Posterior cingulate gyrus (tissue), 11 donors: ENCODE measurements at regions not wholly inside any gene's neighbourhood (a gene's known extent, or its start where the extent isn't known, plus 50 kb on each side); places are given as distances from the start of the nearest gene placed in this dataset.
A peak's percentile ranks its signal among the peaks of the same experiment; 100 is the strongest.

ENCODE experiments used
- DNase-seq, 10 donors: peaks; one replicate each; pipeline versions ENCODE4 v3.0.0 to v3.0.0-alpha.2; 2020 to 2021; ENCODE audit warnings: mixed read lengths in 3 of 10
- intact Hi-C: fragments of 100-400 bp; cut with DNase I; formaldehyde crosslinking; loops from one replicate; pipeline ENCODE4 v1.15.1; 2023

DNA sequence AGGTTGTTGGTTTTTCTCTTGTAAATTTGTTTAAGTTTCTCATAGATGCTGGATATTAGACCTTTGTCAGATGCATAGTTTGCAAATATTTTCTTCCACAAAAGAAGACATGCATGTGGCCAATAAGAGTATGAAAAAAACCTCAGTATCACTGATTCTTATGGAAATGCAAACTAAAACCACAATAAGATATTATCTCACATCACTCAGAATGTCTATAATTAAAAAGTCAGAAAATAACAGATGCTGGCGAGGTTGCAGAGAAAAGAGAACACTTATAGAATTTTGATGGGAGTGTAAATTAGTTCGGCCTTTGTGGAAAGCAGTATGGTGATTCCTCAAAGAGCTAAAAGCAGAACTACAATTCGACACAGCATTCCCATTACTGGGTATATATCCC, 1355.6 kb downstream of the FAM133A start:
- intact Hi-C loops, result no loop called here
- DNase-seq, result no peak

DNA sequence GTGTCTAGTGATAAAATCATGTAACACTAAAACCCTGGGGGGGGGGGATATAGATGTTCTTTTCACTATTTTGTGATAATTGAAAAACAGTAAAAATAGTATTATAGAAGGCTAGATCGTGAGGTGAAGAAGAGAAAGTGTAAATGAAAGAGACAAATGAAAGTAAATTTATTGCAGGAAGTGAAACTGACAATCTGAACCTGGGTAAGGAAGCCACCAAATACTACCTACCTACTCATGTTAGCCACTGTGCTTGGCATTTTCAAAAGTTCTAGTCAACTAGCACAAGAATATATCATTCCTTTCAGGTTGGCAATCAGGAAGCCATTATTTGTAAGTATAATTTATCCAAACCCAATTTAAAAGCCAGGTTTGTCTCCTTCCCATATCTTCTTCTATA, 1366.1 kb downstream of the FAM133A start:
- intact Hi-C loops, result no loop called here
- DNase-seq, result no peak

DNA sequence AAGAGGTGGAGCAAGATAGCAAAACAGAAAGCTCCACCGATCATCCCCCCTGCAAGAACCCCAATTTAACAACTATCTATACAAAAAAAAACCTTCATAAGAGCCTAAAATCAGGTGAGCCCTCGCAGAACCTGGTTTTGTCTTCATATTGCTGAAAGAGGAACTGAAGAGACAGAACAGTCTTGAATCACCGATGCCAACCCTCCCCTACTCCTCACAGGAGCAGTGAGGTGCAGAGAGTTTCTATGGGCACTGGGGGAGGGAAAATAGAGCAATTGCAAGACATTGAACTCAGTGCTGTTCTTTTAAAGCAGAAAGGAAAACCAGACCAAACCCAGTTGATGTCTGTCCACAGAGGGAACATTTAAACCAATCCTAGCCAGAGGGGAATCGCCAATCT, 1370.3 kb downstream of the FAM133A start:
- intact Hi-C loops, result no loop called here
- no peak for DNase-seq

DNA sequence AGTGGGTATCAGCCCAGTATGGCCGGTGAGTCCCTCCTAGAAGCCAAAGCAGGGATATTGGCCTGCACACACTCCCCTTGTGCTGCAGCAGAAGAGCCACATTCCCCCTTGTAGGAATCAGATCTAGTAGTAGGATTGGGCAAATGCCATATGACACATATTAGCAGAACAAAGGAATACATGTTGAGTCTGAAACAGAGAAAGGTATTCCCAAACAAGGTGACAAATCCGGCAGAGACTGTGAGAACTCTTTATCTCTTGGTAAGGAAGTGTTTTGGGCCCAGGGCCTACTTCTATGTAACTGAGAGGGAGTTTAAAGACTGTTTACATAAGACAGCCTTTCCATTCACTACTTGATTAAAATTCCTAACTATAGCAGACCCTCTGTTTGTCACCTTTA, 1382.0 kb downstream of the FAM133A start:
- DNase-seq, result no peak
- intact Hi-C loops, result no loop called here

DNA sequence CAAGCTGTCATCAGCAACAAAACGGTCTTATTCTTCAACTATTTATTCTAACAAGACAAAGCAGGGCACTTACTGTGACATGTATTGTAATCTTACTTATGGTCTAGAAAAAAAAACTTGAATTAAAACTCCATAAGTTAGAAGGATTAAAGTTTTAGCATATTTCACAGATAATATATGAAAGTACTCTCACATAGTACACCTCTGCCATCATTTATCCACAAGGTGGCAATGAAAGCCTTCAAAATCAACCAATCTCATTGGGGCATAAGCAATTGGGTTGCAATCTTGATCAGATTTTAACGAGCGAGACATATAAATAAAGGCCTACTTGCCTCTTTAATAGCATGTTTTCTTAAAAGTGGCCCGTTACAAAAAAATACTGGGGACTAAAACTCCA, 1382.9 kb downstream of the FAM133A start:
- DNase-seq, result no peak
- intact Hi-C loops, result no loop called here

DNA sequence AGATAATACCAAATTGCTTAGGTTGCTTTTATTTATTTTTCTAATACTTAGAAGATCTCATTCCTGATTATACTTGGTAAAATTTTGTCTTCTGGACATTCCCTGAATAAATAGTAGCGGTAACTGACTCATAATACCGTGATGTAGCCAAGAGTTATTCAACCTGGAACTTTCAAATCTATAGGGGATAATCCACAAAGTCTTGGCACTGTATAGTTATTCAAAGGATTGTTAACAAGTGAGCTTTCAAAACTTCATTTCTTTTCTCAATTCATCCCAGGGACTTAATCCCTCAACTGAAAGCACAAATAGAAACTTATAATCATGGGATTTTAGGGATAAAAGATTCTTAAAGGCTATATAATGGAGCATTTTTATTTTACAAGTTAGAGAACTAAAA, 1383.3 kb downstream of the FAM133A start:
- no peak for DNase-seq
- intact Hi-C loops, result no loop called here

DNA sequence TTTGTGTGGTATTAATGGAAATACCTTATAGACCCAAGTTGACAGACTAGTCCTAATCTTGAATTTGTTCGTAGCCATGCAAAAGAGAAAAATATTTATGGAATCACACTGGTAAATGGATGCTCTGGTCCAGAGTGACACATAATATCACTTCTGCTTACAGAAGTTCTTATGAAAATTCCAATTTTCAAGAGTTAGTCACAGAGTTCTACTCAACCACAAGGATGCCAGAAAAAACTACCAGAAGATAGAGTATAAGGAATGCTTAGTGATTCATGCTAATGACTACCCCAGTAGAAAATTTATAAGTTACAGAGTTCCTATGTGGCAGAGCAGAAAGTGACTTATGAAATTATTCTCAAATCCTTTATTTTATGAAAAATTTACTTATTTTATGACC, 1384.8 kb downstream of the FAM133A start:
- no peak for DNase-seq
- intact Hi-C loops, result no loop called here

DNA sequence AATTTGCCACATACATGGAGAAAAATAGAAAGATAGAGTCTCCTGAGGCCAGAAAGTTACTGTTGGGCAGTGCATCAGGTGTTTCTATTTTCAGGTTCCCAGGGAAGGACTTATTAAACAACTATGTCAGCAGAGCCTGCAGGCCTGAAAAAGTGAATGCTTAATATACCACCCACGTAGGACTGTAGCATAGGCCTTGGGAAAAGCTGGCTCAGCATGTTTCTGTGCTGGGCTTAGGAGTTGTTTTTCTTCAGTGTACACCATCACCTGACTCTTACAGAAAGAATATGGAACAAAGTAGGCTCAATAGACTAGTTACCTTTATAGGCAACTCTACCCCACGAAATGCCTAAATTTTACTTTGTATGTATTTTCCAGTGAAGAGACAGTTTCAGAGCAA, 1385.9 kb downstream of the FAM133A start:
- DNase-seq, result no peak
- intact Hi-C loops, result no loop called here

DNA sequence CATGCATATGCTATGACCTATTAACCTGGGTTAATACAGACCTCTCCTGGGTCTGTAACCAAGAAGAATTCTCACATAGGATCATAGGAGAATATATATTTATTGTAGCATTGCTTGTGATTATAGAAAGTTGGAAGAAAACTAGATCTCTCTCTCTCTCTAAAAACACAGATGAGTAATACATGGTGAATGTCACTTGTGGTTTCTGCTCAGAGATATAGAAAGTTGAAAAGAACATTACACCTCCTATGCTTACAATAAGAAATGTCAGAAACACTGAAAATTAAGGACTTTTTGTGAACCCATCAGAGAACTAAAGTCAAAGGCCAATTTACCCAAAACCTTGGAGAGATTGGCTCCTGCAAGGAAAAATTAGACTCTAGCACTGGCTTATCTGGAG, 1389.5 kb downstream of the FAM133A start:
- no peak for DNase-seq
- intact Hi-C loops, result no loop called here

DNA sequence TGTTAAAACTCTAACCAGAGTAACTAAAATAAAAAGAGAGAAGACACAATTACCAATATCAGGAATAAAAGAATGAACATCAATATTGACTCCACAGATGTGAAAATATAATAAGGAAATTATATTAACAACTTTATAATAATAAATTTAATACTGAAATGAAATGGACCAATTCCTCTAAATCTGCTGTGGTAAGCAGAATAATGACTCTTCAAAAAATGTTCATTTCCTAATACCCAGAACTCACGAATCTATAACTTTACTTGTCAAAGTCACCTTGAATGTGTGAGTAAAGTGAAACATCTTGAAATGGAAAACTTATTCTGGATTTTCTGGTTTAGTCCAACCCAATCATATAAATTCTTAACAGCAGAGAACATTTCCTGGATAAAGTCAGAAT, 1391.1 kb downstream of the FAM133A start:
- intact Hi-C loops, result no loop called here
- no peak for DNase-seq

DNA sequence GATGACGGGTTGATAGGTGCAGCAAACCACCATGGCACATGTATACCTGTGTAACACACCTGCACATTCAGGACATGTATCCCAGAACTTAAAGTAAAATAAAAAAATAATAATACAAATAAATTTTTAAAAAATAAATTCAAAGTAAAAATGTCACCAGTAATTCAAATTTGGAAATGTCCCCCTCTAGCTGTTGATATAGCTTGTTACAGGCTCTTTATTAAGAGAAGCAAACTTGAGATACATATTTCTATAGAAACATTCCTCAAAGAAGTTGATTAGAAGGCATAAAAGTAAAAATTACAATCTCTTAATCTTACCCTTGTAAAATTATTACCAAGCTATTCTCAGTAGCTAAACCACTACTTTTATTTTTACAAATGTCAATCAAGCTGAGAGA, 1397.0 kb downstream of the FAM133A start:
- DNase-seq, result no peak
- intact Hi-C loops, result no loop called here

DNA sequence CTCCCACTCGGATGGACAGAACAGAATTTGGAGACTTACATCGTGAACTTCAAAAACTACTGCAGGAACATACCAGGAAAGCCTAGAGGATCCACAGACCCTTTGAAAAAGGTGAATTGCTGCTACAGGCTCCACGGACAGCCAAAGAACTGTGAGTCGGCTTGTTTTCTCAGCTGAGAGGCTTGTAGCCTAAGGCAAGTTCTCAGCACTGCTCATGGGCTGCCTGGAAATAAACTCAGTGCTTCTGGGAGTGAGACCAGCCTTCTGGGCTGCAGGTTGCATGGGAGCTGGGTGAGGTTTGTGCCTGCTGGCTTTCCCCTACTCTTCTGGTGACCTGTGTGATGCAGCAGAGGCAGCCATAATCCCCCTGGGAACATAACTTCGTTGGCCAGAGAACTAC, 1397.6 kb downstream of the FAM133A start:
- no peak for DNase-seq
- intact Hi-C loops, result no loop called here

DNA sequence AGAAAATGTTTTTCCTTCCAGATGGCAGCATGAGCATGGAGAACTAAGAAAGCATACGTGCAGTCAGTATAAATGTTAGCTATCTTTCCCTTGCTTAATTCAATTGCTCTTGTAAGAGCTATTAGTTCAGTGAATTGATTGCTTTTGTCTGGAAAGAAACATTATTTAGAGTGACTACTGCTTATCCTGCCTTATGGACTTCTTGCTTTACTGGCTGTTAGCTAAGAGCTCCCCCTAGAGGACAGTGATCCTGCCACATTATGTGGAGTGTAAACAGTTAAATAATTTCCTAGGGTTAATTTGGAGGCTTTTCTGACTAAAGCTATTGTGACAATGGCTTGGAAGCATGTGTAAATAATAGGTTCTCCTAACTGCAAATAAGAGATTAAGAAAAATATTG, 1402.4 kb downstream of the FAM133A start:
- no peak for DNase-seq
- intact Hi-C loops, result no loop called here

DNA sequence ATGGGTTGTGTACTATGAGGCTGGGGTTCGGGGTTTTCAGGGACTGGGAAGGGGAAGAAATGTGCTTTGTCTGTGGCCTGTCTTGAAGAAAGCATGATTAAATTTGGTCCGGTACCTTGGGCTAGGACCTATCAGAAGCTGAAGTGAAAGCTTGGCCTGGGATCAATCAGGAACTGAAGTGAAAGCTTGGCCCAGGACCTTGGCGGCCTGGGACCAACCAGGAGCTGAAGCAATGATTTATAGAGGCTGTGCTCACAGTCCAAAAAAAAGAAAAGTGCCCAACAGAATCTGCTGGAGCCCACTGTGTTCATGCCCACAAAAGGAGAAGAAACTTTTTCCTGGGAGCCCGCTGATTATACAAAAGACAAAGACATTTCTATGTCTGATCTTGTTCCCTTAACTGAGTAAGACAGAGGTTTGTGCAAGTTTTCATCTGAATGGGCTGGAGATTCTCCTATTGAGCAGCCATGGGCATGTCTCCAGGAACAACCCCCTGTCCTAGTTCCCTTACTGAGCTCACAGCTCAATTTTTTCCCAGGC, 1427.9 kb downstream of the FAM133A start:
- no peak for DNase-seq
- intact Hi-C loops, result no loop called here

DNA sequence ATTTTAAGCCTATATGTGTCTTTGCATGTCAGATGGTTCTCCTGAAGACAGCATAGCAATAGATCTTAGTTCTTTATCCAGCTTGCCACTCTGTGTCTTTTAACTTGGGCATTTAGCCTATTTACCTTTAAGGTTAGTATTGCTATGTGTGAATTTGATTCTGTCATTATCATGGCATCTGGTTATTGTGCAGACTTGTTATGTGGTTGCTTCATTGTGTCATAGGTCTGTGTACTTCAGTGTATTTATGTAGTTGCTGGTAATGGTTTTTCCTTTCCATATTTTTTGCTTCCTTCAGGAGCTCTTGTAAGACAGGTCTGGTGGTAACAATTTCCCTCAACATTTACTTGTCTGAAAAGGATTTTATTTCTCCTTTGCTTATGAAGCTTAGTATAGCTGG, 1443.5 kb downstream of the FAM133A start:
- DNase-seq, result no peak
- intact Hi-C loops, result no loop called here

DNA sequence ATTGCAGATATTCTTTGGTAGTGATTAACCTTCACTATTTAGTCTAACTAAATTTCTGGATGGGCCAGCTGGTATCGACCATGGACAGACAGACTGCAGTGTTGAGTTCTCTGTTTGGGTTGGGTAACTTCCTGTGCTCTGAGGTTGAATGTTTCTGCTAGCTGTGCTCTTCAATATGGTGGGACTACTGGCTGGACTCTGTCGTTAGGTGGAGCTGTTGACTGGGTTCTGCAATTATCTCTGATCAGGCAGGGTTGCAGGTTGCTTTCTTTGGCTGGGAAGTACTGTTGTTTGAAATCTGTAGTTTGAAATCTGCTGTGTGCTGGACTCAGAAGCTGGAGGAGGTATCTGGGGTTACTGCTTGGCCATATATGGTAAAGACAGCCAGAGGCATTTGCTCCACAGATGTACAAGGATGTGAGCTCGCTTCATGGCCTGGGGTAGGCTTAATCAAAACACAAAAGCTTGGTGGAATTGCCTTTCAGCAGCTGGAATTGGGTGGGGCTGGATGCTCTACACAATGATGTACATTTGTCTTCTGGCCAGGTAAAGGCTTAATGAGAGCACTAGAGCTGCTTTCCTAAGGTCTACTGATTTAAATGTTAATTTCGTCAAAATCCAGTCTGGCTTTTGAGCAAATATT, 1472.0 kb downstream of the FAM133A start:
- DNase-seq, result no peak
- intact Hi-C loops, result no loop called here

DNA sequence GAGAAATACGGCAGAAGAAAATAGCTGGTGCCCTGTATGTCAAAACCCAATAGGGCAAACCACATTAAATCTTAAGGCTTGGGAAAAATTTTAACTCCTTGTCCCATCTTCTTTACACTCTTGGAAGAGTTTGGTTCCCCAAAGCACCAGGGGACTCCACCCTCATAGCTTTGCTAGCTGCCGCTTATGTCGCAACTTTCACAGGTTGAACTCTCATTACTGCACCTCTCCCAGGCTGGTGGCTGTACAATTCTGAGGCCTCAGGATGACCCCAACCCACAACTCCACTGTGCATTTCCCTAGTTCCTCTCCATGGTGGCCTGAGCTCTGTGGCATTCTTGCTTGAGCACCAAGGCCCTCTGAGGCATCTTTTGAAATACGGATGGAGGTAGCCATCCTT, 1478.8 kb downstream of the FAM133A start:
- peak in 1 of 10 donors; percentile 25 for DNase-seq
- intact Hi-C loops, result no loop called here

DNA sequence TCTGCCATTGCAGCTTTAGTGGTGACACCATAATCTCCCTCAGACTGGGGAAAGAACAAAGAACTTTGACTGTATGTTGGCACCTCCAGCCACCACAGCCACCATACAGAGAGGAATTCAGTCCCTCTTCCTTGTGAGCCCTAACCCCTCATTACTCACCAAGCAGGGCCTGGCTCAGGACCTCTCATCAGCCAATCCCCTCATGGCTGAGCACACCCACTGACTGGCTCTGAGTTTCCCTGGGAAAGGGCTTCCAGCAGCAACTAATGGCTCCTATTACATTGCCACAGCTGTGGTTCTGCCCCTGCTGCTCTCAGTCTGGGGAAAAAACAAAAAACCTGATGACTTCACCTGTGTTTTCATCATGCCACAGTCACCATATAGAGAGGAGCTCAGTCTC, 1482.6 kb downstream of the FAM133A start:
- intact Hi-C loops, result no loop called here
- DNase-seq, result no peak
